ENCODE measurements at regions not wholly inside any gene's neighbourhood (a gene's known extent, or its start where the extent isn't known, plus 50 kb on each side); places are given as distances from the start of the nearest gene placed in this dataset.
"Not testable (repeated sequence)": the region's sequence is repeated elsewhere in the genome, so short reads cannot be mapped to it uniquely, and the experiment has no call there.

DNA sequence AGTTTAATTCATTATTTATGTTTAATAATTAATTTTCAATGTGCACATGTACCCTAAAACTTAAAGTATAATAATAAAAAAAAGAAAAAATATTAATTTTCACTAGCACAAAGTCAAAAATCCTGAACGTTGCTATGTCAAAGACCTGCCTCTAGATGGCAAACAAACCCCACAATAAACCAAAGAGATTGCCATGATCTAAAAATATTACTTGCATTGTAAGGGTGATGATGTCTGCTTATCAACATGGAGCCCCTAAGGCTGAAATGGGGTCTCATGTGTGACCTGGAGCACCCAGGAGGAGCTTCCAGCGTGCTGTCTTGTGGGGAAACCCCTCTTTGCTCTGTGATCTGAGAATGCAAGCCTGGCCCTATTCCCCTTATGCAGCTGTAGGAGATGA is 1259.3 kb downstream of the RPIA start:
- H3K27me3 Mint-ChIP-seq; POLR2A ChIA-PET; H3K4me1 Mint-ChIP-seq; H3K9me3 Mint-ChIP-seq (ENCODE audit: low read depth); H3K4me3 Mint-ChIP-seq; CTCF ChIA-PET; ATAC-seq; H3K27ac Mint-ChIP-seq; H3K36me3 Mint-ChIP-seq (ENCODE audit: low read depth); intact Hi-C loops (cut with DNase I, micrococcal nuclease); DNase-seq: not testable (repeated sequence)

DNA sequence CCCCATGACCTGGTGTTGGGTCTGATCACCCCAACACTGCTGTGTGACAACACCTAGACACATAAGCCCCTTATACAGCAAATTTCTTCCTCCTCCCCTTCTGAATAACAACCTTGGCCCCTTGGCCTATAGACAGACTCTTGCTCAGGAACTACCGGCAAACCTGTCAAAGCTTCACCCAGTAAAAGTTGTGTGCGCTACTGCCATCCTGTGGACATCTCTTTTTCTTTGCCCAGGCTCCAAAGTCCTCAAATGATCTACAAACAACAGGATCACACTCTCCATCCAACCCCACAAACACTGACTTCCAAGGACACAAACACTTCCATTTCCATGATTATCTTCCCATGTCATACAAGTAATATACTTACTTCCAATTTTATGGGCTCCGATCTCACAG is 1265.8 kb downstream of the RPIA start:
- peak; percentile 17 for DNase-seq
- intact Hi-C loops (cut with DNase I, micrococcal nuclease); ATAC-seq; H3K27me3 Mint-ChIP-seq; H3K4me3 Mint-ChIP-seq; H3K9me3 Mint-ChIP-seq (ENCODE audit: low read depth); H3K27ac Mint-ChIP-seq; POLR2A ChIA-PET; CTCF ChIA-PET; H3K4me1 Mint-ChIP-seq; H3K36me3 Mint-ChIP-seq (ENCODE audit: low read depth): not testable (repeated sequence)

DNA sequence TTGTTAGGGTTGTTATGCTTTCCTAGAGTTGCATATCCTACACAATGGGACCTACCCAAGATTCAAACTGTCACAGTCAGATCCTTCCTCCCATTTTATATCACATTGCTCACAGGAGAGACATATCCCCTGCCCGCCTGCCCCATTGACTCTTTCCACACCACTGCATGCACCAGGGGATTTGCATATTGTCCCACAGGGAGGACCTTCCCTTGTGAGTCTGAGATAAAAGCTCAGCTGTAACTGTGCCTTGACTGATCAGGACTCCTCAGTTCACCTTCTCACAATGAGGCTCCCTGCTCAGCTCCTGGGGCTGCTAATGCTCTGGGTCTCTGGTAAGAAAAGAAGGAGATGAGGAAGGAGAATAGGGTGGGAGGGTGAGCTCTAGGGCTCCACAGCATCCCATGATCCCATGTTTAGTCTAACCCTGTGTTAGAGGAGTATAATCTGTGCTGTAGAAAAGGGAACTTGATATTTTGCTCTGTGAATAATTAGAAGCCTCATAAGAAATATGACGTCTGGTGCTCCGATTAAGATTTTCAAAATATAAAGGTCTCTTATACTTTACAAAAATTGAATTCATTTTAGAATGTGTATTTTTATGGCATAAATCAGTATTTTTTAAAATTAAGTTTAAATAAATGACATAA is 1268.4 kb downstream of the RPIA start:
- intact Hi-C loops (cut with DNase I, micrococcal nuclease), result not testable (repeated sequence)

DNA sequence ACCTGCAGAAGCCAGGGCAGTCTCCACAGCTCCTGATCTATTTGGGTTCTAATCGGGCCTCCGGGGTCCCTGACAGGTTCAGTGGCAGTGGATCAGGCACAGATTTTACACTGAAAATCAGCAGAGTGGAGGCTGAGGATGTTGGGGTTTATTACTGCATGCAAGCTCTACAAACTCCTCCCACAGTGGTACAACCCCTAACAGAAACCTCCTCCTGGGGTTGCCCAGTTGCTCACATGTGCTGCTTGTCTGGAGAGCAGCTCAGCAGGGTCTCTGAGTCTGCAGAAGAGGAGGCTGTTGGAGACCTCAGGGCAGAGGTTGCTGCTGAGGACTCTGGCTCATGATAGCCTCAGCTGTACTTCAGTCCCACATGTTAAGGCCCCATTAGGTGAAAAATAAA is 1269.1 kb downstream of the RPIA start:
- H3K4me3 Mint-ChIP-seq, ATAC-seq: not testable (repeated sequence)

More for the DNA sequence above, 1268.4 kb downstream of the RPIA start:
- H3K4me3 Mint-ChIP-seq; CTCF ChIA-PET; H3K4me1 Mint-ChIP-seq; ATAC-seq; H3K27me3 Mint-ChIP-seq; H3K9me3 Mint-ChIP-seq (ENCODE audit: low read depth); H3K27ac Mint-ChIP-seq; POLR2A ChIA-PET; DNase-seq; H3K36me3 Mint-ChIP-seq (ENCODE audit: low read depth): not testable (repeated sequence)

DNA sequence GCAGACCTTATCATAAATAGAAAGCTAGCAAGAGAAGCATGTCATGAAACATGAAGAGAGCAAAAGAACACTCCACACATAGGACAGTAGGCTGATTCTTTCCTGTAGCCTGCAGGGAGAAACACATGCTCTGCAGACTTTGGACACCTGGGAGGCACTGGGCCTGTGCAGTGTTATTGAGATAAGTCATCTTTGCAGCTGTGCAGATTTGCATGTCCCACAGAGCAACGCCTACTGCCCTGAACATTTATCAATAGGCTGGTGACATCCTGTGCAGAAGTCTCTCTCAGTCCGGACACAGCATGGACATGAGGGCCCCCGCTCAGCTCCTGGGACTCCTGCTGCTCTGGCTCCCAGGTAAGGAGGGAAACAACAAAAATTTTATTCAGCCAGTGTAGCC is 1277.1 kb downstream of the RPIA start:
- DNase-seq; POLR2A ChIA-PET; ATAC-seq; H3K4me1 Mint-ChIP-seq; H3K9me3 Mint-ChIP-seq (ENCODE audit: low read depth); CTCF ChIA-PET; H3K36me3 Mint-ChIP-seq (ENCODE audit: low read depth); H3K27me3 Mint-ChIP-seq; H3K4me3 Mint-ChIP-seq; intact Hi-C loops (cut with DNase I, micrococcal nuclease); H3K27ac Mint-ChIP-seq: not testable (repeated sequence)

More for the DNA sequence above, 1269.1 kb downstream of the RPIA start:
- H3K36me3 Mint-ChIP-seq (ENCODE audit: low read depth); POLR2A ChIA-PET; DNase-seq; H3K9me3 Mint-ChIP-seq (ENCODE audit: low read depth); CTCF ChIA-PET; H3K27me3 Mint-ChIP-seq; intact Hi-C loops (cut with DNase I, micrococcal nuclease); H3K27ac Mint-ChIP-seq; H3K4me1 Mint-ChIP-seq: not testable (repeated sequence)

DNA sequence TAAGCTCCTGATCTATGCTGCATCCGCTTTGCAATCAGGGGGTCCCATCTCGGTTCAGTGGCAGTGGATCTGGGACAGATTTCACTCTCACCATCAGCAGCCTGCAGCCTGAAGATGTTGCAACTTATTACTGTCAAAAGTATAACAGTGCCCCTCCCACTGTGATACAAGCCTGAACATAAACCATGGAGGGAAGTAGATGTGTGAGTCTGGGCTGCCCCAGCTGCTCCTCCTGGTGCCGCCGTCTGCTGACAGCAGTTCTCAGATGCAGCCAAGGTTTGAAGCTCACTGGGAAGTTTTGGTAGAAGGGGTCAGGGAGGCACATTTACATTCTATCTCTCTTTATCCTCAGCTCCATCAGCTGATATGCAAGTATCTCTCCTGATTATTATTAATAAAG is 1277.7 kb downstream of the RPIA start:
- CTCF ChIA-PET; H3K36me3 Mint-ChIP-seq (ENCODE audit: low read depth); POLR2A ChIA-PET; ATAC-seq; H3K4me1 Mint-ChIP-seq; H3K27ac Mint-ChIP-seq; H3K27me3 Mint-ChIP-seq; H3K9me3 Mint-ChIP-seq (ENCODE audit: low read depth); H3K4me3 Mint-ChIP-seq; DNase-seq; intact Hi-C loops (cut with DNase I, micrococcal nuclease): not testable (repeated sequence)

DNA sequence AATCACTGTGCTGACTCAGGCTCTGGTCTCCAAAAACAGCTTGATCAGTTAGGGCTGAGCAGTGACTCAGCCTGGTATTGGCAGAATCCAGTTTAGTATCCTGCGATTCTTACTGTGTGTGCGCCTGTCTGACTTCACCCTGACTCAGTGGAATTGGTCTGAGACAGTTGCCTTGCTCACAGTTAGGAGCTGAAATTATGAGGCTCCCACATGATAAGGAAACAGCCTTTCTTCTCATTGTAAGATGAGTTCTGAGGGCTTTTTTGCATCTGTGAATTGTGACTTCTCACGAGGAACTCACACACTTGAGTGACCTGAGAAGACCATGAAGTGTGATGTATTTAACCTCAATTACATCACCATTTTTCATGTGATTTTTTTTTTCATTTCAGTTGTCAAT is 1282.4 kb downstream of the RPIA start:
- CTCF ChIA-PET; H3K4me1 Mint-ChIP-seq; H3K27me3 Mint-ChIP-seq; ATAC-seq; H3K36me3 Mint-ChIP-seq (ENCODE audit: low read depth); intact Hi-C loops (cut with DNase I, micrococcal nuclease); H3K27ac Mint-ChIP-seq; H3K4me3 Mint-ChIP-seq; H3K9me3 Mint-ChIP-seq (ENCODE audit: low read depth); POLR2A ChIA-PET; DNase-seq: not testable (repeated sequence)

DNA sequence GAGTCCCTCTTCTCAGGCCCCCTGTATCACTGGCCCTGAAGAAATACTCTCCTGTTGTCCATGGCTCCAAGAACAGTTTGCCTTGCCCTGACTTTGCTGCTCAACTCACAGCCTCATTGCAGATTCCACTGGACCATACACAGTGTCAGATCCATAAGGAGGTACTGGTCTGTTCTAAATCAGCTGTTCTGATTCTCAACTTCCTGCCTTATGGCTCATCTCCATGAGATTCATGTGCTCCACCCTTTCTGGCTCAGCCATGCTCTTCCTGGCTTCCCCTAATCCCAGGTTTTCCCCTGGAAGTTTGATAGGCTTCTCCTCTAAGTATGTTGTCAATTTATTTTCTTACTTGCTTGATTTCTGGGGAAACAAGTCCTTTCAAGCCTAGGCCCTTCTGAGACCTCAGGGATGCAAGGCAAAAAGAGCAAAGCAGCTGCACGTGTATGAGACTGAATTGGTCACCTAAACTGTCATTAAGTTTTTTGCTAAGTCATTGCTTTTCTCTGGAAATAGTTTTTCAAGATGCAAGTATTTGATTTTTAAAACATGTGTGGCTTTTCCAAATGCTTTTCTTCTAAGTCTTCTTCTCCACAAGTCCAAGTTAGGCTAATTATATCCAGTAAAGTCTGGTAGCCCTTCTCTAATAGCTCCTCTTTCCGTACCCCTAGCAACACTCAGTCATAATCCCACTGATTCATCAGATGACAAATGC is 1288.5 kb downstream of the RPIA start:
- H3K4me1 Mint-ChIP-seq; H3K27ac Mint-ChIP-seq; DNase-seq; POLR2A ChIA-PET; intact Hi-C loops (cut with DNase I, micrococcal nuclease); H3K9me3 Mint-ChIP-seq (ENCODE audit: low read depth); H3K36me3 Mint-ChIP-seq (ENCODE audit: low read depth); H3K4me3 Mint-ChIP-seq; CTCF ChIA-PET; H3K27me3 Mint-ChIP-seq; ATAC-seq: not testable (repeated sequence)

DNA sequence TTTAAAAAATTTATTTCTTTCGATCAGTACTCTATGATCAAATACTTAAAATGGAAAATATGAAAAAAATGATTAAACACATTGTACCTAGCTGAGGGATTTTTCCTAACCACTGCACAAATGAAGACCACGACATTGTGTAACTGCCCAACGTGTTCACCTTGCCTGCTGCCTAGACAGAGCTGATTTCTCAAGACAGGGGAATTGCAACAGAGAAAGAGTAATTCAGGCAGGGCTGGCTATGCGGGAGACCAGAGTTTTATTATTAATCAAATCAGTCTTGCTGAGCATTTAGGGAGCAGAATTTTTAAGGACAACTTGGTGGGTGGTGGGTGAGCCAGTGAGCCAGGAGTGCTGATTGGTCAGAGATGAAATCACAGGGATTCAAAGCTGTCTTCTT is 1290.8 kb downstream of the RPIA start:
- CTCF ChIA-PET; ATAC-seq; intact Hi-C loops (cut with DNase I, micrococcal nuclease); H3K27ac Mint-ChIP-seq; POLR2A ChIA-PET; DNase-seq; H3K36me3 Mint-ChIP-seq (ENCODE audit: low read depth); H3K27me3 Mint-ChIP-seq; H3K4me3 Mint-ChIP-seq; H3K9me3 Mint-ChIP-seq (ENCODE audit: low read depth); H3K4me1 Mint-ChIP-seq: not testable (repeated sequence)

DNA sequence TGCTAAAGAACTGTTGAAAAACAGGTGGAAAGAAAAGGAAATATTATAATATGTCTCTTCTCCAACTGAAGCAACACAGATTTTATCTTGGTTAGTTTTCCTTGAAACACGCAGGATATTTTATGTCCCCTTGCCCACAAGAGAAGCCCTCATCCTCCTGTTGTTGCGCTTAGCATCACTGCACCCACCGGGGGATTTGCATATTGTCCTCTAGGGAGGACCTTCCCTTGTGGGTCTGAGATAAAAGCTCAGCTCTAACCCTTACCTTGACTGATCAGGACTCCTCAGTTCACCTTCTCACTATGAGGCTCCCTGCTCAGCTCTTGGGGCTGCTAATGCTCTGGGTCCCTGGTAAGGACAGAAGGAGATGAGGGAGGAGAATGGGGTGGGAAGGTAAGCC is 1294.2 kb downstream of the RPIA start:
- DNase-seq; H3K4me1 Mint-ChIP-seq; H3K27ac Mint-ChIP-seq; ATAC-seq; H3K4me3 Mint-ChIP-seq; H3K36me3 Mint-ChIP-seq (ENCODE audit: low read depth); POLR2A ChIA-PET; CTCF ChIA-PET; H3K9me3 Mint-ChIP-seq (ENCODE audit: low read depth); H3K27me3 Mint-ChIP-seq; intact Hi-C loops (cut with DNase I, micrococcal nuclease): not testable (repeated sequence)

DNA sequence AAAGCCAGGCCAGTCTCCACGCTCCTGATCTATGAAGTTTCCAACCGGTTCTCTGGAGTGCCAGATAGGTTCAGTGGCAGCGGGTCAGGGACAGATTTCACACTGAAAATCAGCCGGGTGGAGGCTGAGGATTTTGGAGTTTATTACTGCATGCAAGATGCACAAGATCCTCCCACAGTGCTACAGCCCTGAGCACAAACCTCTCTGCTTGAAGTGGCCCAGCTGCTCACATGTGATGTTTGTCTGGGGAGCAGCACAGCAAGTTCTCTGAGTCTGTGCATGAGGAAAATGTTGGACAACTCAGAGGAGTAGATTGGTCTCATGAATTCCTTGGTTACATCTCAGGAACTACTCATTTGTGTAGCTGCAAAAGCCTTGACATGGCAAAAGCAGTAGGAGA is 1295.1 kb downstream of the RPIA start:
- POLR2A ChIA-PET; ATAC-seq; CTCF ChIA-PET; H3K36me3 Mint-ChIP-seq (ENCODE audit: low read depth); H3K4me3 Mint-ChIP-seq; H3K27me3 Mint-ChIP-seq; intact Hi-C loops (cut with DNase I, micrococcal nuclease); H3K4me1 Mint-ChIP-seq; DNase-seq; H3K9me3 Mint-ChIP-seq (ENCODE audit: low read depth); H3K27ac Mint-ChIP-seq: not testable (repeated sequence)

DNA sequence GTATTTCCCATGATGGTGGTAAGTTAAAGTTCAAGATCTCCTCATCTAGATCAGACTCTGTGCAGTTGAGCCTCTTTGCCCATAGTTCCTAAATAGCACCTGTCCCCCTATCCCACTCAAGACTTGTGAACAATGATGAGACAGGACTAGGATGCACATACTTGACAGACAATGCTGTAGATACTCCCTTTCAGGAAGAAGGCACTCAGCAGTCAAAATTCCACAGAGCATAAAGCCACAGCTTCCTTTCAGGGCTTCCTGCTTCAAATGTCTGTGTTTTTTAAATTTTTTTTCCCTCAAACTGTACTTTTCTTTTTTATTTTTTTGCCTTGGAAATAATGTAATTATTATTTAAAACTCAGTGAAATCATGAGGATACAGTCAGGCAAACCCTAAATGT is 1305.3 kb downstream of the RPIA start:
- H3K4me3 Mint-ChIP-seq; H3K4me1 Mint-ChIP-seq; CTCF ChIA-PET; H3K27me3 Mint-ChIP-seq; intact Hi-C loops (cut with DNase I, micrococcal nuclease); ATAC-seq; H3K27ac Mint-ChIP-seq; DNase-seq; H3K36me3 Mint-ChIP-seq (ENCODE audit: low read depth); POLR2A ChIA-PET; H3K9me3 Mint-ChIP-seq (ENCODE audit: low read depth): not testable (repeated sequence)

Data from activated CD4-positive, alpha-beta T cell treated with anti-CD3 and anti-CD28 coated beads for 36 hours (primary cell).